ENCODE measurements at regions not wholly inside any gene's neighbourhood (a gene's known extent, or its start where the extent isn't known, plus 50 kb on each side); places are given as distances from the start of the nearest gene placed in this dataset.
"Not testable (repeated sequence)": the region's sequence is repeated elsewhere in the genome, so short reads cannot be mapped to it uniquely, and the experiment has no call there.

DNA sequence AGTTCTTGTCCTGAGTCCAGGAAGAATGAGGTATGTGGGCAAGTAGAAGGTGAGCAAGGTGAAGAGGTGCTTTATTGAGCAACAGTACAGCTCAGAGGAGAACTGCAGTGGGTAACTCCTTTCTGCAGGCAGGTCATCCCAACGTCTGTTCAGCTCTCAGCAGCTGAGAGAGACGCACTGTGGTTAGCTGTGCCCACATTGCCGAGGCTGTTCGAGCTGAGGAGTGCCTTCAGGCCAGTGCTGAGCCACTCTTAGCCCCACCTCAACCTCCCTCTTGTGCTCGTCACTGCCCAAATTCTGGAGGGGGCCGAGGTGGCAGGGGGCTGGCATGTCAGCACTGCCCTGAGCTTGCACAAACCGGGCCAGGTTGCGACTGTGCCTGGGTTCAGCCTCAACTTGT lies 191.8 kb downstream of the CWH43 start:
- TF ChIP-seq, protein P1, sequence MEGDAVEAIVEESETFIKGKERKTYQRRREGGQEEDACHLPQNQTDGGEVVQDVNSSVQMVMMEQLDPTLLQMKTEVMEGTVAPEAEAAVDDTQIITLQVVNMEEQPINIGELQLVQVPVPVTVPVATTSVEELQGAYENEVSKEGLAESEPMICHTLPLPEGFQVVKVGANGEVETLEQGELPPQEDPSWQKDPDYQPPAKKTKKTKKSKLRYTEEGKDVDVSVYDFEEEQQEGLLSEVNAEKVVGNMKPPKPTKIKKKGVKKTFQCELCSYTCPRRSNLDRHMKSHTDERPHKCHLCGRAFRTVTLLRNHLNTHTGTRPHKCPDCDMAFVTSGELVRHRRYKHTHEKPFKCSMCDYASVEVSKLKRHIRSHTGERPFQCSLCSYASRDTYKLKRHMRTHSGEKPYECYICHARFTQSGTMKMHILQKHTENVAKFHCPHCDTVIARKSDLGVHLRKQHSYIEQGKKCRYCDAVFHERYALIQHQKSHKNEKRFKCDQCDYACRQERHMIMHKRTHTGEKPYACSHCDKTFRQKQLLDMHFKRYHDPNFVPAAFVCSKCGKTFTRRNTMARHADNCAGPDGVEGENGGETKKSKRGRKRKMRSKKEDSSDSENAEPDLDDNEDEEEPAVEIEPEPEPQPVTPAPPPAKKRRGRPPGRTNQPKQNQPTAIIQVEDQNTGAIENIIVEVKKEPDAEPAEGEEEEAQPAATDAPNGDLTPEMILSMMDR (IDR thresholded peaks at IDR 0.05) = not testable (repeated sequence)
- not testable (repeated sequence) for TF ChIP-seq EZH2 (IDR thresholded peaks at IDR 0.05; ENCODE audit: borderline replicate concordance, insufficient read depth, low read depth, low read length, poor library complexity, severe bottlenecking)
